Thymus (tissue), 11 donors: ENCODE measurements at regions not wholly inside any gene's neighbourhood (a gene's known extent, or its start where the extent isn't known, plus 50 kb on each side); places are given as distances from the start of the nearest gene placed in this dataset.

Experiments used
- DNase-seq, 9 donors: peaks; one replicate each; pipeline ENCODE4 v3.0.0-alpha.2; 2013; ENCODE audit warnings: low spot score in 9 of 9, low read depth in 6 of 9, missing footprints in 1 of 9
- H3K27ac ChIP-seq, 2 donors: one replicate each; pipeline ENCODE4 v1.5.1; 2013; ENCODE audit warnings: control low read depth in 1 of 2, low read depth in 1 of 2, low read length in 1 of 2, mild to moderate bottlenecking in 1 of 2, moderate library complexity in 1 of 2
- H3K27me3 ChIP-seq, 2 donors: one replicate each; pipeline ENCODE4 v1.5.1; 2013; ENCODE audit warnings: low read length in 1 of 2; ENCODE audit not compliant: control insufficient read depth in 2 of 2, insufficient read depth in 1 of 2
- H3K36me3 ChIP-seq, 2 donors: one replicate each; pipeline ENCODE4 v1.5.1; 2013; ENCODE audit warnings: low read length in 1 of 2, mild to moderate bottlenecking in 1 of 2, moderate library complexity in 1 of 2; ENCODE audit not compliant: control insufficient read depth in 2 of 2, insufficient read depth in 2 of 2
- H3K4me1 ChIP-seq, 2 donors: one replicate each; pipeline ENCODE4 v1.5.1; 2013; ENCODE audit warnings: low read length in 2 of 2; ENCODE audit not compliant: control insufficient read depth in 2 of 2, insufficient read depth in 2 of 2
- H3K4me3 ChIP-seq, 2 donors: one replicate each; pipeline ENCODE4 v1.5.1; 2013; ENCODE audit warnings: low read length in 2 of 2, control low read depth in 1 of 2, mild to moderate bottlenecking in 1 of 2
- H3K9me3 ChIP-seq, 2 donors: one replicate each; pipeline ENCODE4 v1.5.1; 2013; ENCODE audit warnings: low read length in 1 of 2, mild to moderate bottlenecking in 1 of 2; ENCODE audit not compliant: control insufficient read depth in 2 of 2, insufficient read depth in 1 of 2
- WGBS: extraction: QIAGEN DNeasy Blood & Tissue Kit; methylation state at CpG from one replicate; pipeline ENCODE4 v1.1.7; 2013; 5-methylcytosine and 5-hydroxymethylcytosine counted together
- donor health status: healthy.

DNA sequence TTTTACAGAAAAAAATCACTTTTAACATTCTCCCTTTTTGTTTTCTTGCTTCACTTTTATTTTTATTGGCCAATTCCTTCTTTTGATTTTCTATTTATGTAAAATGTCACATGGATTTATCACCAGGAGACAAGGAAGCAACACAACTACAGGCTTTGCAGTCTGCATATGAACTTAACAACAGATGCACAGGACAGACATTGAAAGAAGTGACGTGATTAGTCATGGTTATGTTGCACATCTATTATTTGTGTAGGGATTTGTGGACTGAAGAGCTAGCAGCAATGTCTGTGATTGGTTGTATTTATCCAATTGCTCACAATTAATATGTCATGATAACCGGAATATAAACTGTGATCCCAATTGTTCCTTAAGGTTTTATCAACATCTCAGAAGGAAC lies 147.8 kb upstream of the KLF3 start:
- Histone ChIP-seq H3K27ac (no peak overlapping the region), H3K27me3 (no peaks in the 10 kb centered on the region), H3K4me3 (no peak overlapping the region), H3K4me1 (peaks cover 0 to 9% of the 10 kb centered on the region in 2 donors), H3K9me3 (no peaks in the 10 kb centered on the region), H3K36me3 (no peaks in the 10 kb centered on the region)
- DNase-seq: no peak
- 50% methylated on average over 2 of the region's 2 CpGs for WGBS

DNA sequence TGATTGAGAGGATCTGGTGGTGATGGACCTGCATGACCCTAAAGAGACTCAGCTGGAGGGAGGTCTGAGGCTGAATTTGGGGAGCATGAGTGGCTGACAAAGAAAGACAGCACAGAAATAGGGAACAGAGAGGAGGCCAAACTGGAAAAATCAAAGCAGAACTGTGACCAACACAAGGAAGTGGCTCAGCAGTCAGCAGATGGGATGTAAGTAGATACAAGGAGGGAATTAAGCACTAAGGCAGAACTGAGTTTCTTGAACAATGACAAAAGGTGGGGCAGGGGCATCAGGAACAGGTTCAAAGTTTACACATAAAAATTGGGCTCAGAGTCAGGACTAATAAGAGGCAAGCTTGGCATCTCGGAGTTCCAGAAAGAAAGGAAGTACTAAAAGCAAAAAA lies 144.3 kb upstream of the KLF3 start:
- DNase-seq: no peak
- H3K27me3 ChIP-seq: no peaks in the 10 kb centered on the region
- peaks cover 0 to 5% of the 10 kb centered on the region in 2 donors for H3K4me1 ChIP-seq
- H3K27ac ChIP-seq: no peak overlapping the region
- 90% methylated on average over 1 of the region's 1 CpG for WGBS
- no peak overlapping the region for H3K4me3 ChIP-seq
- H3K36me3 ChIP-seq: no peaks in the 10 kb centered on the region
- no peaks in the 10 kb centered on the region for H3K9me3 ChIP-seq

- WGBS: 75% methylated on average over 5 of the region's 5 CpGs
- no peak for DNase-seq
- no peaks in the 10 kb centered on the region for H3K27me3 ChIP-seq
- H3K4me3 ChIP-seq: no peak overlapping the region
- H3K4me1 ChIP-seq: no peaks in the 10 kb centered on the region
- H3K9me3 ChIP-seq: no peaks in the 10 kb centered on the region
- no peak overlapping the region for H3K27ac ChIP-seq
- no peaks in the 10 kb centered on the region for H3K36me3 ChIP-seq
Observed at GRCh38 chr4:38523054-38523453, 140.9 kb upstream of the KLF3 start.

- DNase-seq: peak in 1 of 9 donors; percentile 30
- H3K27ac ChIP-seq: no peak overlapping the region
- no peaks in the 10 kb centered on the region for H3K36me3 ChIP-seq
- H3K9me3 ChIP-seq: no peaks in the 10 kb centered on the region
- H3K27me3 ChIP-seq: no peaks in the 10 kb centered on the region
- H3K4me3 ChIP-seq: no peak overlapping the region
- H3K4me1 ChIP-seq: no peaks in the 10 kb centered on the region
- WGBS: 83% methylated on average over 16 of the region's 16 CpGs
Observed at GRCh38 chr4:38523524-38524448, 140.2 kb upstream of the KLF3 start.

DNA sequence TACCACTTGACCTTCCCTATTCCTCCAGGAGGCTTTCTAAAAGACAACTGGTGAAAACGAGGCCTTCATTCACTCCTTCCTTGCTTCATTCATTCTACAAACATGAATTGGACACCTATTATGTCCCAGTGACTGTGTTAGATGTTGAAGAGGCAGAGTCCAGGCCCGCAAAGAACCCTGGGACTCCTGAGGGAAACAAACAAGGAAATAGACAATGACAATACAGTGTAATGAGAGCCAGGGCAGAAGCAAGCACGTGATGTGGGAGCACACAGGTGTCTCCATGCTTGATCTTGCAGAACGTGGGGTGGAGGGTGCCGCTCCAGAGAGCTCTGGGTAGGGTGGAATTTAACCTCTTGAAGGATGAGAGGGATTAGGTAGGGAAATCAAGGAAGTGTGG lies 137.6 kb upstream of the KLF3 start:
- Histone ChIP-seq H3K36me3 (no peaks in the 10 kb centered on the region), H3K27me3 (no peaks in the 10 kb centered on the region), H3K27ac (no peak overlapping the region), H3K4me3 (no peak overlapping the region), H3K4me1 (peaks cover 6 to 12% of the 10 kb centered on the region in 2 donors), H3K9me3 (peaks cover 0 to 3% of the 10 kb centered on the region in 2 donors)
- DNase-seq: no peak
- 92% methylated on average over 5 of the region's 5 CpGs for WGBS

DNA sequence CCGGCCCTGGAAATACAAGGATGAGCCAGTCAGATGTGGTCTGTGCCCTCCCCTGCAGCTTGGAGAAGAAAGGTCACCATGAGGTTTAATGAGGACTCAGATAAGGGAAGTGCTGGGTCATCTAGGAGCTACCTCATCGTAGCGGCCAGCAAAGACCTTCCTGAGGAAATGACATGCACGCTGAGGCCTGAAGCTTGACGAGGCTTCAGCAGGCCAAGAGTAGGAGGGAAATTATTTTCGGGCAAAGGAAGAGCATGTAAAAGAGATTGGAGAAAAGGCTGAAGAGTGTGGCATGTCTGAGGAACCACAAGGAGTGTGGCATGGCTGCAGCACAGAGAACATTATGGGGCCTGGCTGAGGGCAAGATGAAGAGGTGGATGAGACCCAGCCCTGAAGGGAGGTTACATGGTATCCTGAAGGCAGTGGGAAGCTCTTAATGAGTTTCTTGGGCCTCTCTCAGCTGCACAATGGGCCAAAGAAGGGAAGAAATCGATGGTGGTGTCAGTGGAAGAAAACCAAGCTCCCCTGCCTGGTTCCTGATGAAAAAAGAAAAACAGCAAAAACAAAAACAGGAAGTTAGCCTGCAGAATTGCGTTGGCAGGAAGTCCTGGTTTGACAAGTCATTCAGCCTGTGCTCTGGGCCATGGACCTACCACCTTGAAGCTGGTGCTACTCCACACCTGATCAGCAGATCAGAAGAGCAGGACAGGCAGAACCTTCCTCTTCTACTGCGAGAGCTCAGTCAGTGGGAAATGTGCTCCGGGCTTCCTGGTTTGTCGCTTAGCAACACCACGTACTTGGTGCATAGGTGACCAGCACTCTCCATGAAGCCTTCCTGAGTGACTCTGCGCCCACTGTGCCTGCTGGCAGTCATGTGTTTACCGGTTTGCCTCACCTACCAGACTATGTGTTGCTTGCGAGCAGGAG lies 134.5 kb upstream of the KLF3 start:
- Histone ChIP-seq H3K9me3 (peaks cover 0 to 3% of the 10 kb centered on the region in 2 donors), H3K27ac (peak overlapping the region; percentile 49 to 50), H3K36me3 (no peaks in the 10 kb centered on the region), H3K27me3 (no peaks in the 10 kb centered on the region), H3K4me1 (peaks cover 6 to 12% of the 10 kb centered on the region in 2 donors), H3K4me3 (no peak overlapping the region)
- 63% methylated on average over 15 of the region's 15 CpGs for WGBS
- DNase-seq: peak in 4 of 9 donors; percentile 7 to 64 (median 24)

DNA sequence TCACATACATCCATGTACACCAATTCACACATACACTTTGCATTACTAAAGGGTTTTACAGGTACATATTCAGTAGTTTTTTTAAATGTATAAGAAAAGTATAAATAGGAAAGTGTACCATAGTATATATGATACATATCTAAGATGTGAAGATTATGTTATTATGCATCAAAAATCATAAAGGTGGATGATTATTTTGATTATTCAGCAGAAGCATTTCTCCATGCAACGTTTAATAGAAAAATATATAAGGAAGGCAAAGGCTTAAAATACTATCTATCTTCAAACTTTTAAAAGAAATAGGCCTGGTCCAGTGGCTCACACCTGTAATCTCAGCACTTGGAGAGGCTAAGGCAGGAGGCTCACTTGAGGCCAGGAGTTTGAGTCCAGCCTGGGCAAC lies 133.5 kb upstream of the KLF3 start:
- Histone ChIP-seq H3K4me3 (no peak overlapping the region), H3K4me1 (peaks cover 6 to 12% of the 10 kb centered on the region in 2 donors), H3K27ac (no peak overlapping the region), H3K27me3 (no peaks in the 10 kb centered on the region), H3K9me3 (peaks cover 0 to 3% of the 10 kb centered on the region in 2 donors), H3K36me3 (no peaks in the 10 kb centered on the region)
- WGBS: 46% methylated on average over 1 of the region's 1 CpG
- no peak for DNase-seq

GRCh38 chr4:38531141-38531727 lies 132.8 kb upstream of the KLF3 start:
- no peak for DNase-seq
- no peaks in the 10 kb centered on the region for H3K36me3 ChIP-seq
- peaks cover 0 to 3% of the 10 kb centered on the region in 2 donors for H3K9me3 ChIP-seq
- no peak overlapping the region for H3K4me3 ChIP-seq
- no peak overlapping the region for H3K27ac ChIP-seq
- 92% methylated on average over 5 of the region's 5 CpGs for WGBS
- H3K4me1 ChIP-seq: peaks cover 6 to 12% of the 10 kb centered on the region in 2 donors
- H3K27me3 ChIP-seq: no peaks in the 10 kb centered on the region
